ENCODE measurements at regions not wholly inside any gene's neighbourhood (a gene's known extent, or its start where the extent isn't known, plus 50 kb on each side); places are given as distances from the start of the nearest gene placed in this dataset.

GRCh38 chr22:48843640-48844039 is 984.0 kb downstream of the BRD1 start:
- TF ChIP-seq ZBTB8A (tag by site-specific recombination; IDR thresholded peaks at IDR 0.05) (no peak), ZNF530 (tag by site-specific recombination; IDR thresholded peaks at IDR 0.05; ENCODE audit: low read depth) (no peak), CTCF (tag by site-specific recombination; IDR thresholded peaks at IDR 0.05) (no peak), ZNF394 (tag by site-specific recombination; IDR thresholded peaks at IDR 0.05; ENCODE audit: borderline replicate concordance) (no peak), ZNF785 (tag by site-specific recombination; IDR thresholded peaks at IDR 0.05) (no peak), ZNF514 (tag by site-specific recombination; IDR thresholded peaks at IDR 0.05) (no peak)
- TF ChIP-seq, protein P1, sequence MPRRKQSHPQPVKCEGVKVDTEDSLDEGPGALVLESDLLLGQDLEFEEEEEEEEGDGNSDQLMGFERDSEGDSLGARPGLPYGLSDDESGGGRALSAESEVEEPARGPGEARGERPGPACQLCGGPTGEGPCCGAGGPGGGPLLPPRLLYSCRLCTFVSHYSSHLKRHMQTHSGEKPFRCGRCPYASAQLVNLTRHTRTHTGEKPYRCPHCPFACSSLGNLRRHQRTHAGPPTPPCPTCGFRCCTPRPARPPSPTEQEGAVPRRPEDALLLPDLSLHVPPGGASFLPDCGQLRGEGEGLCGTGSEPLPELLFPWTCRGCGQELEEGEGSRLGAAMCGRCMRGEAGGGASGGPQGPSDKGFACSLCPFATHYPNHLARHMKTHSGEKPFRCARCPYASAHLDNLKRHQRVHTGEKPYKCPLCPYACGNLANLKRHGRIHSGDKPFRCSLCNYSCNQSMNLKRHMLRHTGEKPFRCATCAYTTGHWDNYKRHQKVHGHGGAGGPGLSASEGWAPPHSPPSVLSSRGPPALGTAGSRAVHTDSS (tag by site-specific recombination; IDR thresholded peaks at IDR 0.05), result no peak
